Keratinocyte (primary cell): ENCODE measurements at regions not wholly inside any gene's neighbourhood (a gene's known extent, or its start where the extent isn't known, plus 50 kb on each side); places are given as distances from the start of the nearest gene placed in this dataset.
A peak's percentile ranks its signal among the peaks of the same experiment; 100 is the strongest.

Source experiments
- DNase-seq: peaks from one replicate; pipeline ENCODE4 v3.0.0-alpha.2; 2011; ENCODE audit warnings: low read depth, missing footprints, low spot score
- FAIRE-seq: peaks from 2 replicates; lab custom pipeline; 2011; peaks lifted over from hg19 to GRCh38; lab: Jason Lieb, UNC
- H2AFZ ChIP-seq: 2 replicates; pipeline ENCODE4 v1.6.0; 2012; ENCODE audit warnings: low read length, control low read depth, inconsistent platforms; ENCODE audit not compliant: control insufficient read depth
- H3K27ac ChIP-seq: 2 replicates; pipeline ENCODE4 v1.5.1; 2011; ENCODE audit warnings: low read length; ENCODE audit not compliant: control insufficient read depth, insufficient read depth
- H3K27me3 ChIP-seq: 3 replicates; pipeline ENCODE4 v1.6.0; 2011; ENCODE audit warnings: low read length; ENCODE audit not compliant: control insufficient read depth, insufficient read depth; ENCODE audit errors: extremely low read depth
- H3K36me3 ChIP-seq, 2 experiments: 2 replicates in 1 of 2; 3 replicates in 1 of 2; pipeline ENCODE4 v1.5.1; 2011; ENCODE audit warnings: low read length in 2 of 2, mild to moderate bottlenecking in 1 of 2; ENCODE audit not compliant: control insufficient read depth in 2 of 2, insufficient read depth in 2 of 2; ENCODE audit errors: extremely low read depth in 1 of 2
- H3K4me1 ChIP-seq: 3 replicates; pipeline ENCODE4 v1.5.1; 2011; ENCODE audit warnings: low read length; ENCODE audit not compliant: control insufficient read depth, insufficient read depth; ENCODE audit errors: extremely low read depth
- H3K4me2 ChIP-seq: 3 replicates; pipeline ENCODE4 v1.6.0; 2011; ENCODE audit warnings: low read depth, low read length; ENCODE audit not compliant: control insufficient read depth, insufficient read depth; ENCODE audit errors: extremely low read depth
- H3K4me3 ChIP-seq, 3 experiments: fragments of 200-600 bp in 1 of 3; sonication (generic) in 1 of 3; 2 replicates in 2 of 3; 3 replicates in 1 of 3; pipeline ENCODE4 v1.5.1; 2011 to 2016; ENCODE audit warnings: low read length in 3 of 3, mild to moderate bottlenecking in 3 of 3, control low read depth in 2 of 3, inconsistent platforms in 1 of 3, low read depth in 1 of 3, mixed read lengths in 1 of 3, mixed run types in 1 of 3, moderate library complexity in 1 of 3; ENCODE audit not compliant: control insufficient read depth in 2 of 3, insufficient read depth in 2 of 3; ENCODE audit errors: extremely low read depth in 1 of 3
- H3K79me2 ChIP-seq: 2 replicates; pipeline ENCODE4 v1.6.0; 2012; ENCODE audit warnings: low read length; ENCODE audit not compliant: control insufficient read depth, insufficient read depth
- H3K9ac ChIP-seq: 3 replicates; pipeline ENCODE4 v1.6.0; 2011; ENCODE audit warnings: low read length; ENCODE audit not compliant: control insufficient read depth, insufficient read depth; ENCODE audit errors: extremely low read depth
- H3K9me1 ChIP-seq: 3 replicates; pipeline ENCODE4 v1.6.0; 2011; ENCODE audit warnings: low read length; ENCODE audit not compliant: control insufficient read depth, insufficient read depth; ENCODE audit errors: extremely low read depth
- H3K9me3 ChIP-seq: 2 replicates; pipeline ENCODE4 v1.5.1; 2012; ENCODE audit warnings: low read depth, low read length; ENCODE audit not compliant: control insufficient read depth
- H4K20me1 ChIP-seq: 3 replicates; pipeline ENCODE4 v1.6.0; 2011; ENCODE audit warnings: low read length; ENCODE audit not compliant: control insufficient read depth, insufficient read depth; ENCODE audit errors: extremely low read depth
- CTCF ChIP-seq, 3 experiments: IDR thresholded peaks in 1 of 3; conservative IDR thresholded peaks in 1 of 3; optimal IDR thresholded peaks in 1 of 3; 2 replicates in 2 of 3; 3 replicates in 1 of 3; pipeline versions ENCODE3 to v1.5.1; 2011; ENCODE audit warnings: low read length in 3 of 3, mild to moderate bottlenecking in 3 of 3, moderate library complexity in 2 of 3, control low read depth in 1 of 3, inconsistent platforms in 1 of 3; ENCODE audit not compliant: insufficient read depth in 2 of 3; ENCODE audit errors: extremely low read depth in 1 of 3
- EZH2 ChIP-seq: IDR thresholded peaks from one replicate; pipeline ENCODE4 v1.6.1; 2012; ENCODE audit warnings: inconsistent platforms, mild to moderate bottlenecking, low read length, moderate library complexity
- dilution Hi-C: fragments of 300-500 bp; cut with MboI; formaldehyde crosslinking; loops from one replicate; pipeline ENCODE4 v1.7.0; 2020; ENCODE audit warnings: low sequenced_read_pairs; ENCODE audit not compliant: extremely low pct_ligation_motif_present

- Histone ChIP-seq H2AFZ (no peak overlapping the region), H3K27me3 (no peaks in the 10 kb centered on the region), H3K27ac (no peak overlapping the region), H3K9me1 (no peaks in the 10 kb centered on the region), H3K9me3 (no peaks in the 10 kb centered on the region), H4K20me1 (no peaks in the 10 kb centered on the region), H3K4me3 (no peak overlapping the region), H3K79me2 (no peaks in the 10 kb centered on the region), H3K4me1 (peaks cover 24% of the 10 kb centered on the region), H3K9ac (no peak overlapping the region), H3K36me3 (no peaks in the 10 kb centered on the region), H3K4me2 (no peak overlapping the region)
- FAIRE-seq (no peak), DNase-seq (no peak)
- no peak for TF ChIP-seq EZH2
- TF ChIP-seq CTCF (optimal IDR thresholded peaks at IDR 0.05 in 1 of 3, IDR thresholded peaks at IDR 0.05 in 1 of 3, conservative IDR thresholded peaks at IDR 0.05 in 1 of 3; ENCODE audit: extremely low read depth in 1 of 3, insufficient read depth in 2 of 3, low read length in 3 of 3): no peak
- dilution Hi-C loops: no loop called here
Observed at GRCh38 chr1:56069824-56070223, 509.5 kb downstream of the PLPP3 start.

- Histone ChIP-seq H3K9me3 (no peaks in the 10 kb centered on the region), H3K79me2 (no peaks in the 10 kb centered on the region), H4K20me1 (no peaks in the 10 kb centered on the region), H3K4me1 (peaks cover 33% of the 10 kb centered on the region), H3K4me3 (no peak overlapping the region), H3K27me3 (no peaks in the 10 kb centered on the region), H3K9ac (no peak overlapping the region), H3K27ac (no peak overlapping the region), H2AFZ (no peak overlapping the region), H3K4me2 (no peak overlapping the region), H3K9me1 (no peaks in the 10 kb centered on the region), H3K36me3 (no peaks in the 10 kb centered on the region)
- no peak for TF ChIP-seq CTCF (optimal IDR thresholded peaks at IDR 0.05 in 1 of 3, IDR thresholded peaks at IDR 0.05 in 1 of 3, conservative IDR thresholded peaks at IDR 0.05 in 1 of 3; ENCODE audit: extremely low read depth in 1 of 3, insufficient read depth in 2 of 3, low read length in 3 of 3)
- TF ChIP-seq EZH2: no peak
- dilution Hi-C loops: no loop called here
- no peak for DNase-seq
- FAIRE-seq: peak; percentile 84
Observed at GRCh38 chr1:56068908-56069307, 510.5 kb downstream of the PLPP3 start.
